HUDEP-2 (cell line): ENCODE measurements at regions not wholly inside any gene's neighbourhood (a gene's known extent, or its start where the extent isn't known, plus 50 kb on each side); places are given as distances from the start of the nearest gene placed in this dataset.
"Not testable (repeated sequence)": the region's sequence is repeated elsewhere in the genome, so short reads cannot be mapped to it uniquely, and the experiment has no call there.

Source experiments
- DNase-seq, 76 experiments: peaks; one replicate each; lab custom pipeline; 2025; ENCODE audit not compliant: unreplicated experiment in 76 of 76; lab: John Stamatoyannopoulos, UW

- not testable (repeated sequence) for DNase-seq
Measured at GRCh38 chr12:9415898-9416297, 191.8 kb downstream of the KLRB1 start.

- not testable (repeated sequence) for DNase-seq
Measured at GRCh38 chr12:9413862-9414261, 193.9 kb downstream of the KLRB1 start.

- DNase-seq = not testable (repeated sequence)
Measured at GRCh38 chr12:9412459-9412858, 195.3 kb downstream of the KLRB1 start.

- DNase-seq = not testable (repeated sequence)
Measured at GRCh38 chr12:9411616-9412268, 196.0 kb downstream of the KLRB1 start.

GRCh38 chr12:9407425-9407748 is 199.2 kb upstream of the PZP start:
- DNase-seq = not testable (repeated sequence)

GRCh38 chr12:9406564-9407424 is 198.6 kb upstream of the PZP start:
- no peak for DNase-seq

GRCh38 chr12:9405886-9406563 is 197.8 kb upstream of the PZP start:
- no peak for DNase-seq

GRCh38 chr12:9404469-9405260 is 196.5 kb upstream of the PZP start:
- DNase-seq = peak in 5 of 76 experiments; percentile 3 to 14 (median 6)

- no peak for DNase-seq
Measured at GRCh38 chr12:9404031-9404430, 195.8 kb upstream of the PZP start.

GRCh38 chr12:9402432-9403040 is 194.3 kb upstream of the PZP start:
- not testable (repeated sequence) for DNase-seq

- not testable (repeated sequence) for DNase-seq
Measured at GRCh38 chr12:9396367-9396766, 188.2 kb upstream of the PZP start.

GRCh38 chr12:9395220-9395619 is 187.0 kb upstream of the PZP start:
- DNase-seq = not testable (repeated sequence)

GRCh38 chr12:9392842-9393241 is 184.6 kb upstream of the PZP start:
- DNase-seq = no peak

- no peak for DNase-seq
Measured at GRCh38 chr12:9391815-9392214, 183.6 kb upstream of the PZP start.

GRCh38 chr12:9390761-9391160 is 182.6 kb upstream of the PZP start:
- no peak for DNase-seq

- no peak for DNase-seq
Measured at GRCh38 chr12:9389796-9390195, 181.6 kb upstream of the PZP start.

- DNase-seq = no peak
Measured at GRCh38 chr12:9388379-9388778, 180.2 kb upstream of the PZP start.

- DNase-seq = no peak
Measured at GRCh38 chr12:9387450-9387849, 179.3 kb upstream of the PZP start.

GRCh38 chr12:9383585-9383984 is 175.4 kb upstream of the PZP start:
- DNase-seq = no peak

- DNase-seq = no peak
Measured at GRCh38 chr12:9381619-9382018, 173.4 kb upstream of the PZP start.
